H1 (cell line): ENCODE measurements at regions not wholly inside any gene's neighbourhood (a gene's known extent, or its start where the extent isn't known, plus 50 kb on each side); places are given as distances from the start of the nearest gene placed in this dataset.

Source experiments
- CTCF ChIA-PET: fragments of 300-600 bp; sonication (Branson Sonifier 250); formaldehyde crosslinking; loops from one replicate; lab custom pipeline; 2021; ENCODE audit not compliant: partially characterized antibody; lab: Charles Lee
- POLR2A ChIA-PET: fragments of 300-600 bp; sonication (Branson Sonifier 250); formaldehyde crosslinking; loops from one replicate; lab custom pipeline; 2021; ENCODE audit warnings: inconsistent platforms; ENCODE audit not compliant: partially characterized antibody; lab: Charles Lee
- DNase-seq, 2 experiments: peaks; one replicate each; pipeline versions ENCODE4 v3.0.0 to v3.0.0-alpha.2; 2010 to 2022; ENCODE audit warnings: low spot score in 2 of 2, low read depth in 1 of 2, mixed read lengths in 1 of 2
- FAIRE-seq: peaks from 2 replicates; lab custom pipeline; 2011; peaks lifted over from hg19 to GRCh38; lab: Jason Lieb, UNC
- H2AFZ ChIP-seq: 2 replicates; pipeline ENCODE4 v1.8.1; 2012; ENCODE audit warnings: low read length, inconsistent platforms
- H2AK5ac ChIP-seq: 2 replicates; pipeline ENCODE4 v1.6.1; 2013; ENCODE audit warnings: low read depth, low read length
- H2BK120ac ChIP-seq: replicated peaks from 2 replicates; pipeline ENCODE3; 2013; ENCODE audit warnings: low read depth, low read length, inconsistent platforms
- H2BK12ac ChIP-seq: 2 replicates; pipeline ENCODE4 v1.6.1; 2013; ENCODE audit warnings: low read depth, low read length
- H2BK15ac ChIP-seq: 2 replicates; pipeline ENCODE4 v1.6.1; 2013; ENCODE audit warnings: low read length
- H2BK20ac ChIP-seq: 2 replicates; pipeline ENCODE4 v1.6.1; 2013; ENCODE audit warnings: low read length
- H2BK5ac ChIP-seq: 2 replicates; pipeline ENCODE4 v1.6.1; 2013; ENCODE audit warnings: low read depth, low read length
- H3K14ac ChIP-seq: 2 replicates; pipeline ENCODE4 v1.6.1; 2013; ENCODE audit warnings: inconsistent platforms; ENCODE audit not compliant: insufficient read length
- H3K18ac ChIP-seq: 2 replicates; pipeline ENCODE4 v1.6.1; 2013; ENCODE audit warnings: low read length; ENCODE audit errors: extremely low read depth
- H3K23ac ChIP-seq: 2 replicates; pipeline ENCODE4 v1.6.1; 2013; ENCODE audit warnings: inconsistent platforms; ENCODE audit not compliant: insufficient read length
- H3K23me2 ChIP-seq: 2 replicates; pipeline ENCODE4 v1.6.1; 2013; ENCODE audit warnings: low read depth, low read length
- H3K27ac ChIP-seq: 2 replicates; pipeline ENCODE4 v1.6.1; 2011; ENCODE audit warnings: low read depth, low read length, inconsistent platforms
- H3K27me3 ChIP-seq, 4 experiments: replicated peaks in 1 of 4; 1 replicate in 1 of 4; 2 replicates in 3 of 4; pipeline versions ENCODE4 v1.6.1 to v1.8.1; 2011 to 2013; ENCODE audit warnings: low read length in 3 of 4, mild to moderate bottlenecking in 3 of 4, inconsistent platforms in 2 of 4, mixed read lengths in 2 of 4, moderate library complexity in 1 of 4; ENCODE audit not compliant: control insufficient read depth in 3 of 4, insufficient read depth in 3 of 4; ENCODE audit errors: extremely low read depth in 1 of 4
- H3K36me3 ChIP-seq, 4 experiments: 2 replicates each; pipeline versions ENCODE4 v1.6.1 to v1.8.1; 2011 to 2013; ENCODE audit warnings: mild to moderate bottlenecking in 4 of 4, low read length in 3 of 4, moderate library complexity in 2 of 4, control low read depth in 1 of 4, inconsistent platforms in 1 of 4; ENCODE audit not compliant: insufficient read depth in 4 of 4, control insufficient read depth in 2 of 4
- H3K4ac ChIP-seq: replicated peaks from 2 replicates; pipeline ENCODE3; 2013; ENCODE audit warnings: low read length, low read depth, mixed read lengths, inconsistent platforms; ENCODE audit not compliant: insufficient read length
- H3K4me1 ChIP-seq, 4 experiments: replicated peaks in 1 of 4; 1 replicate in 1 of 4; 2 replicates in 3 of 4; pipeline versions ENCODE4 v1.6.1 to v1.8.1; 2011 to 2013; ENCODE audit warnings: low read length in 3 of 4, inconsistent platforms in 2 of 4, mixed read lengths in 1 of 4; ENCODE audit not compliant: insufficient read depth in 4 of 4, control insufficient read depth in 3 of 4
- H3K4me2 ChIP-seq, 2 experiments: 2 replicates each; pipeline versions ENCODE4 v1.6.1 to v1.8.1; 2011 to 2013; ENCODE audit warnings: low read depth in 2 of 2, low read length in 2 of 2, control low read depth in 1 of 2, inconsistent platforms in 1 of 2, mild to moderate bottlenecking in 1 of 2; ENCODE audit not compliant: insufficient read depth in 1 of 2
- H3K4me3 ChIP-seq, 4 experiments: fragments of 200-600, 300-600 bp in 1 of 4; sonication (generic), shearing (Covaris generic), sonication (Bioruptor Twin) in 1 of 4; 2 replicates each; pipeline versions ENCODE4 v1.5.1 to v1.8.1; 2011 to 2016; ENCODE audit warnings: low read length in 4 of 4, low read depth in 3 of 4, control low read depth in 2 of 4, inconsistent platforms in 2 of 4, mild to moderate bottlenecking in 2 of 4, mixed read lengths in 1 of 4, moderate library complexity in 1 of 4; ENCODE audit not compliant: insufficient read depth in 2 of 4; ENCODE audit errors: extremely low read depth in 1 of 4
- H3K56ac ChIP-seq: replicated peaks from 2 replicates; pipeline ENCODE3; 2013; ENCODE audit warnings: low read depth, mild to moderate bottlenecking, mixed read lengths, low read length, inconsistent platforms; ENCODE audit not compliant: insufficient read length
- H3K79me1 ChIP-seq: 2 replicates; pipeline ENCODE4 v1.6.1; 2013; ENCODE audit warnings: low read depth, low read length, control low read depth
- H3K79me2 ChIP-seq, 2 experiments: 2 replicates each; pipeline versions ENCODE4 v1.6.1 to v1.8.1; 2012 to 2013; ENCODE audit warnings: low read length in 2 of 2, mild to moderate bottlenecking in 2 of 2, inconsistent platforms in 1 of 2; ENCODE audit not compliant: insufficient read depth in 2 of 2, control insufficient read depth in 1 of 2
- H3K9ac ChIP-seq, 4 experiments: replicated peaks in 1 of 4; 1 replicate in 1 of 4; 2 replicates in 3 of 4; pipeline versions ENCODE4 v1.6.1 to v1.8.1; 2011 to 2013; ENCODE audit warnings: low read depth in 3 of 4, low read length in 3 of 4, control low read depth in 2 of 4, mild to moderate bottlenecking in 2 of 4, moderate library complexity in 2 of 4, inconsistent platforms in 1 of 4; ENCODE audit errors: extremely low read depth in 1 of 4
- H3K9me3 ChIP-seq, 2 experiments: 2 replicates each; pipeline versions ENCODE4 v1.6.1 to v1.8.1; 2012 to 2013; ENCODE audit warnings: mild to moderate bottlenecking in 2 of 2, moderate library complexity in 2 of 2, control low read depth in 1 of 2, inconsistent platforms in 1 of 2, low read depth in 1 of 2, low read length in 1 of 2, mixed read lengths in 1 of 2; ENCODE audit not compliant: insufficient read depth in 2 of 2
- H4K20me1 ChIP-seq, 2 experiments: replicated peaks in 1 of 2; 2 replicates each; pipeline versions ENCODE3 to v1.8.1; 2011 to 2013; ENCODE audit warnings: inconsistent platforms in 2 of 2, low read length in 2 of 2, mild to moderate bottlenecking in 1 of 2; ENCODE audit not compliant: insufficient read depth in 2 of 2, control insufficient read depth in 1 of 2
- H4K5ac ChIP-seq: 2 replicates; pipeline ENCODE4 v1.6.1; 2013; ENCODE audit warnings: low read length, low read depth, mixed read lengths, inconsistent platforms; ENCODE audit not compliant: insufficient read length
- H4K8ac ChIP-seq: 2 replicates; pipeline ENCODE4 v1.8.0; 2013; ENCODE audit warnings: mild to moderate bottlenecking, moderate library complexity, low read length, inconsistent platforms; ENCODE audit not compliant: insufficient read depth; ENCODE audit errors: extremely low read depth
- H4K91ac ChIP-seq: replicated peaks from 2 replicates; pipeline ENCODE3; 2013; ENCODE audit warnings: low read length, mixed read lengths, inconsistent platforms; ENCODE audit not compliant: insufficient read length
- HDAC6 ChIP-seq: IDR thresholded peaks from one replicate; pipeline ENCODE4 v1.7.1; 2012; ENCODE audit warnings: low read depth, mild to moderate bottlenecking, inconsistent platforms, low read length, moderate library complexity
- SIN3A ChIP-seq, 2 experiments: IDR thresholded peaks in 1 of 2; conservative IDR thresholded peaks in 1 of 2; 2 replicates each; pipeline ENCODE4 v1.6.1; 2011 to 2012; ENCODE audit warnings: low read length in 2 of 2, improper control_type of control experiment in 1 of 2, low read depth in 1 of 2, mild to moderate bottlenecking in 1 of 2
- WGBS, 2 experiments: shearing (Covaris generic) in 1 of 2; methylation state at CpG; one replicate each; pipeline versions ENCODE4 v1.1.6 to v1.1.7; 2013 to 2015; ENCODE audit warnings: low lambda C conversion rate in 2 of 2, mixed read lengths in 2 of 2, inconsistent platforms in 1 of 2, low coverage in 1 of 2, missing lambda C conversion rate in 1 of 2; ENCODE audit not compliant: insufficient replicate concordance in 2 of 2, insufficient coverage in 1 of 2, insufficient read length in 1 of 2; ENCODE audit errors: extremely low coverage in 1 of 2, missing lambda C conversion rate in 1 of 2; 5-methylcytosine and 5-hydroxymethylcytosine counted together
- TF ChIP-seq, protein P1 (sequence below): IDR thresholded peaks from 2 replicates; pipeline ENCODE4 v1.6.1; 2011; ENCODE audit warnings: low read length, improper control_type of control experiment

DNA sequence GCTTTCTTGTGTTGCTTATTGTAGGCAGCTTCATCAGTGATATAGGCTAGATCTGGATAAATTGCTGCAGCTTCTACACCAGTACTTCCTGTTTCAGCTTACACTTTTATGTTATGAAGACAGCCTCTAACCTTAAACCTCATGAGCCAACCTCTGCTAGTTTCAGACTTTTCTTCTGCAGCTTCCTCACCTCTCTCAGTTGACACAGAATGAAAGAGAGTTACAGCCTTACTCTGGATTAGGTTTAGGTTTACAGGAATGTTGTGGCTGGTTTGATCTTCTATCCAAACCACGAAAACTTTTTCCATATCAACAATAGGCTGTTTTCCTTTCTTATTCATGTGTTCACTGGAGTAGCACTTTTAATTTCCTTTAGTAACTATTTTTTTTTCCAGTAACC, 76.9 kb upstream of the RNPC3 start:
- H4K5ac ChIP-seq, result no peak overlapping the region
- H3K23me2 ChIP-seq, result no peaks in the 10 kb centered on the region
- H3K23ac ChIP-seq, result no peak overlapping the region
- H3K79me2 ChIP-seq, result no peaks in the 10 kb centered on the region
- no peak overlapping the region for H3K4ac ChIP-seq
- DNase-seq, result no peak
- no peak overlapping the region for H2BK12ac ChIP-seq
- TF ChIP-seq, protein P1, sequence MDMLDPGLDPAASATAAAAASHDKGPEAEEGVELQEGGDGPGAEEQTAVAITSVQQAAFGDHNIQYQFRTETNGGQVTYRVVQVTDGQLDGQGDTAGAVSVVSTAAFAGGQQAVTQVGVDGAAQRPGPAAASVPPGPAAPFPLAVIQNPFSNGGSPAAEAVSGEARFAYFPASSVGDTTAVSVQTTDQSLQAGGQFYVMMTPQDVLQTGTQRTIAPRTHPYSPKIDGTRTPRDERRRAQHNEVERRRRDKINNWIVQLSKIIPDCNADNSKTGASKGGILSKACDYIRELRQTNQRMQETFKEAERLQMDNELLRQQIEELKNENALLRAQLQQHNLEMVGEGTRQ, result no peak
- TF ChIP-seq SIN3A (conservative IDR thresholded peaks at IDR 0.05 in 1 of 2, IDR thresholded peaks at IDR 0.05 in 1 of 2; ENCODE audit: low read depth in 1 of 2, low read length in 2 of 2), result no peak
- TF ChIP-seq HDAC6, result no peak
- no peaks in the 10 kb centered on the region for H3K9me3 ChIP-seq
- no peak overlapping the region for H3K56ac ChIP-seq
- no peaks in the 10 kb centered on the region for H3K79me1 ChIP-seq
- 81% methylated on average over 1 of the region's 1 CpG; no CpG with 5 or more reads in 1 of the 2 experiments for WGBS, 2 experiments
- H2BK15ac ChIP-seq, result no peak overlapping the region
- H3K4me3 ChIP-seq, result no peak overlapping the region
- H3K27me3 ChIP-seq, result no peaks in the 10 kb centered on the region
- H3K14ac ChIP-seq, result no peak overlapping the region
- H3K36me3 ChIP-seq, result no peaks in the 10 kb centered on the region
- no peak overlapping the region for H3K18ac ChIP-seq
- no peak overlapping the region for H2BK5ac ChIP-seq
- no peak overlapping the region for H3K9ac ChIP-seq
- ChIA-PET POLR2A (no interaction called here), CTCF (interaction anchor here (1.2 to 1.5 kb wide), 2 partner anchors 13 to 66 kb away, joined by 4 to 5 read pairs; no protein-coding TSS in a partner anchor)
- H3K4me1 ChIP-seq, result no peaks in the 10 kb centered on the region
- no peak overlapping the region for H4K91ac ChIP-seq
- no peak overlapping the region for H2BK20ac ChIP-seq
- no peak overlapping the region for H3K4me2 ChIP-seq
- no peak overlapping the region for H2AFZ ChIP-seq
- no peak overlapping the region for H2BK120ac ChIP-seq
- no peak overlapping the region for H3K27ac ChIP-seq
- H4K20me1 ChIP-seq, result no peaks in the 10 kb centered on the region
- no peak overlapping the region for H2AK5ac ChIP-seq
- H4K8ac ChIP-seq, result no peak overlapping the region
- no peak for FAIRE-seq
